Activated CD4-positive, alpha-beta memory T cell treated with anti-CD3 and anti-CD28 coated beads for 36 hours (primary cell): ENCODE measurements at regions not wholly inside any gene's neighbourhood (a gene's known extent, or its start where the extent isn't known, plus 50 kb on each side); places are given as distances from the start of the nearest gene placed in this dataset.
"Not testable (repeated sequence)": the region's sequence is repeated elsewhere in the genome, so short reads cannot be mapped to it uniquely, and the experiment has no call there.

Experiments
- CTCF ChIA-PET: fragments of 350-600 bp; sonication (Branson Sonifier 250); formaldehyde crosslinking; loops from one replicate; lab custom pipeline; 2021; ENCODE audit warnings: antibody characterized with exemption, inconsistent platforms; lab: Charles Lee
- POLR2A ChIA-PET: fragments of 350-600 bp; sonication (Branson Sonifier 250); formaldehyde crosslinking; loops from one replicate; lab custom pipeline; 2021; ENCODE audit warnings: antibody characterized with exemption; lab: Charles Lee
- DNase-seq: peaks from one replicate; pipeline ENCODE4 v3.0.0-alpha.2; 2020
- H3K27ac Mint-ChIP-seq: one replicate; pipeline ENCODE4 v1.8.0; 2021; ENCODE audit warnings: mixed read lengths
- H3K27me3 Mint-ChIP-seq: one replicate; pipeline ENCODE4 v1.8.0; 2021; ENCODE audit warnings: mixed read lengths
- H3K36me3 Mint-ChIP-seq: one replicate; pipeline ENCODE4 v1.8.0; 2021; ENCODE audit warnings: mixed read lengths
- H3K4me1 Mint-ChIP-seq: one replicate; pipeline ENCODE4 v1.8.0; 2021; ENCODE audit warnings: low read depth, mixed read lengths
- H3K4me3 Mint-ChIP-seq: one replicate; pipeline ENCODE4 v1.8.0; 2021; ENCODE audit warnings: mild to moderate bottlenecking, mixed read lengths
- H3K9me3 Mint-ChIP-seq: one replicate; pipeline ENCODE4 v1.8.0; 2021; ENCODE audit warnings: mixed read lengths
- intact Hi-C: fragments of 100-400 bp; cut with micrococcal nuclease; formaldehyde crosslinking; loops from one replicate; pipeline ENCODE4 v1.15.1; 2023

DNA sequence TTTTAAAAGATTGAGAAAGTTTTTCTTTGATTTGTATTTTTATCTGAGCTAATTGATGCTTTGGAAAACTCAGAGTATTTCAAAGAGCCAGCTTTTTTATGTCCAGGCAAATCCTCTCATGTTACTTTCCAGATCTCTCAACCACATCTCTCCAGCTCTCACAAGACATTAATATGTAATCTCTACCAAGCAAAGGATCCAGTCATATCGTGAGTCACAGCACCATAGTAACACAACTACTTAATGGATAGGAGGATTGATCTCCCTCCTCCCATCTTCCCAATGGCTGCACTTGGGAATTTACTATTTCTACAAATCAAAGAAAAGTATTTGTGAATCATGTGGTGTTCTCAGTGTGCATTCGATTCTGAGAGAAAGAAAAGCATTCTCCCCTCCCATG, 63.3 kb downstream of the POU4F1 start:
- no peaks in the 10 kb centered on the region for H3K36me3 Mint-ChIP-seq
- ChIA-PET CTCF (no interaction called here), POLR2A (no interaction called here)
- no peak for DNase-seq
- H3K4me3 Mint-ChIP-seq = no peak overlapping the region
- peaks cover 6% of the 10 kb centered on the region for H3K27me3 Mint-ChIP-seq
- no peaks in the 10 kb centered on the region for H3K4me1 Mint-ChIP-seq
- no peak overlapping the region for H3K27ac Mint-ChIP-seq
- intact Hi-C loops = no loop called here
- H3K9me3 Mint-ChIP-seq = no peaks in the 10 kb centered on the region

- POLR2A ChIA-PET, DNase-seq, H3K36me3 Mint-ChIP-seq, H3K4me1 Mint-ChIP-seq, intact Hi-C loops, H3K27me3 Mint-ChIP-seq, H3K27ac Mint-ChIP-seq, CTCF ChIA-PET, H3K4me3 Mint-ChIP-seq, H3K9me3 Mint-ChIP-seq: not testable (repeated sequence)
These were observed 77.3 kb downstream of the POU4F1 start for GRCh38 chr13:78526044-78526443.

- no peaks in the 10 kb centered on the region for H3K36me3 Mint-ChIP-seq
- no peak overlapping the region for H3K4me3 Mint-ChIP-seq
- POLR2A ChIA-PET = no interaction called here
- no peak for DNase-seq
- H3K27me3 Mint-ChIP-seq = peaks cover 5% of the 10 kb centered on the region
- intact Hi-C loops = no loop called here
- no peaks in the 10 kb centered on the region for H3K9me3 Mint-ChIP-seq
- H3K27ac Mint-ChIP-seq = no peak overlapping the region
- H3K4me1 Mint-ChIP-seq = no peaks in the 10 kb centered on the region
- CTCF ChIA-PET = interaction anchor here (0.6 to 0.9 kb wide), 2 partner anchors 68 to 284 kb away, joined by 3 read pairs; no protein-coding TSS in a partner anchor
These were observed 78.4 kb downstream of the POU4F1 start for GRCh38 chr13:78524936-78525335.

GRCh38 chr13:78521091-78521490, 82.3 kb downstream of the POU4F1 start:
- DNase-seq = no peak
- H3K9me3 Mint-ChIP-seq = no peaks in the 10 kb centered on the region
- POLR2A ChIA-PET = no interaction called here
- intact Hi-C loops = no loop called here
- CTCF ChIA-PET = no interaction called here
- H3K4me3 Mint-ChIP-seq = no peak overlapping the region
- H3K4me1 Mint-ChIP-seq = no peaks in the 10 kb centered on the region
- H3K27me3 Mint-ChIP-seq = peaks cover 7% of the 10 kb centered on the region
- H3K36me3 Mint-ChIP-seq = no peaks in the 10 kb centered on the region
- H3K27ac Mint-ChIP-seq = no peak overlapping the region

- ChIA-PET POLR2A (no interaction called here), CTCF (no interaction called here)
- intact Hi-C loops = no loop called here
- no peaks in the 10 kb centered on the region for H3K9me3 Mint-ChIP-seq
- H3K27ac Mint-ChIP-seq = no peak overlapping the region
- peaks cover 7% of the 10 kb centered on the region for H3K27me3 Mint-ChIP-seq
- H3K36me3 Mint-ChIP-seq = no peaks in the 10 kb centered on the region
- no peak overlapping the region for H3K4me3 Mint-ChIP-seq
- DNase-seq = no peak
- no peaks in the 10 kb centered on the region for H3K4me1 Mint-ChIP-seq
These were observed 82.9 kb downstream of the POU4F1 start for GRCh38 chr13:78520425-78520824.

- POLR2A ChIA-PET, CTCF ChIA-PET, H3K27ac Mint-ChIP-seq, intact Hi-C loops, H3K4me1 Mint-ChIP-seq, H3K36me3 Mint-ChIP-seq, H3K27me3 Mint-ChIP-seq, H3K9me3 Mint-ChIP-seq, H3K4me3 Mint-ChIP-seq, DNase-seq: not testable (repeated sequence)
These were observed 84.9 kb downstream of the POU4F1 start for GRCh38 chr13:78518482-78518881.

DNA sequence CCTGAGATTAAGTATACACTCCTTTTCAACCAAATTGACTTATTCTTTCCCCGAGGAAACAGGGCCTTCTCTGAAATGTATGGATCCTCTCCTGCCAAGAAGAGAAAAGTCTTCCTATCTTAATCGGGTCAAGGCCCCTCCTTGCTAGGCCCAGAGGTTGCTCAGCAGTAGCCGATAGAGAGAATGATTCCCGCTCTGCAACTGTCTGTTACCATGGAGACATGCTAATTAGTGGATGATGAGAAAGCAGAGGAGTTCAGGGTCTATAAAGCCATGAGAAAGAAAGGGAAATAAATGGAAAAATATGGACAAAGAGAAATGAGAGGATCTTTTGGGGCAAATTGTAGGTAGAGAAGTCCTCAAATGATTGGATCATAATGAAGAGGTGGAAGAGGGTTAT, 103.5 kb downstream of the POU4F1 start:
- no peak overlapping the region for H3K4me3 Mint-ChIP-seq
- H3K27me3 Mint-ChIP-seq = no peaks in the 10 kb centered on the region
- intact Hi-C loops = no loop called here
- POLR2A ChIA-PET = no interaction called here
- no peaks in the 10 kb centered on the region for H3K9me3 Mint-ChIP-seq
- CTCF ChIA-PET = no interaction called here
- H3K4me1 Mint-ChIP-seq = no peaks in the 10 kb centered on the region
- no peak overlapping the region for H3K27ac Mint-ChIP-seq
- H3K36me3 Mint-ChIP-seq = no peaks in the 10 kb centered on the region
- no peak for DNase-seq

- no peak overlapping the region for H3K4me3 Mint-ChIP-seq
- ChIA-PET CTCF (interaction anchor here (0.5 kb wide), 1 partner anchor 1794 kb away, joined by 3 read pairs; no protein-coding TSS in a partner anchor), POLR2A (no interaction called here)
- H3K9me3 Mint-ChIP-seq = peaks cover under 1% of the 10 kb centered on the region
- intact Hi-C loops = no loop called here
- H3K27ac Mint-ChIP-seq = no peak overlapping the region
- no peaks in the 10 kb centered on the region for H3K36me3 Mint-ChIP-seq
- no peaks in the 10 kb centered on the region for H3K27me3 Mint-ChIP-seq
- no peaks in the 10 kb centered on the region for H3K4me1 Mint-ChIP-seq
- no peak for DNase-seq
These were observed 105.5 kb downstream of the POU4F1 start for GRCh38 chr13:78497702-78498355.

DNA sequence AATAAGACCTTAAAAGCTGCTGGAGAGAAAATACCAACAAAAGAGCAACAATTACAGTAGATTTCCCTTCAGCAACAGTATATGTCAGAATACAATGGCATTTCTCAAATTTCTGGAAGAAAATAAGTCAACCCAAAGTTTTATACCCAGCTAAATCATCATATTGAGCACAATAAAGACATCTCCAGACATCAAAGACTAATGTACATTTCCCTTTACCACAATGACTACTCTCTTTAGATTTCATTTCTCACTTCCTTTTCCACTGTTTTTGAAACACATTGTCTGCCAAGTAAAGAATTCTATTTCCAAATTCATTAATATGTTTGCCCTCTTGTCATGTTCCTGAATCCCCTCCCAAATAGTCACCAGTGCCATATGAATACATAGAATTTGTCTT, 111.4 kb downstream of the POU4F1 start:
- peaks cover 18% of the 10 kb centered on the region for H3K9me3 Mint-ChIP-seq
- CTCF ChIA-PET = no interaction called here
- H3K4me3 Mint-ChIP-seq = no peak overlapping the region
- H3K27ac Mint-ChIP-seq = no peak overlapping the region
- POLR2A ChIA-PET = no interaction called here
- no peaks in the 10 kb centered on the region for H3K4me1 Mint-ChIP-seq
- H3K36me3 Mint-ChIP-seq = no peaks in the 10 kb centered on the region
- no peak for DNase-seq
- intact Hi-C loops = no loop called here
- H3K27me3 Mint-ChIP-seq = no peaks in the 10 kb centered on the region

DNA sequence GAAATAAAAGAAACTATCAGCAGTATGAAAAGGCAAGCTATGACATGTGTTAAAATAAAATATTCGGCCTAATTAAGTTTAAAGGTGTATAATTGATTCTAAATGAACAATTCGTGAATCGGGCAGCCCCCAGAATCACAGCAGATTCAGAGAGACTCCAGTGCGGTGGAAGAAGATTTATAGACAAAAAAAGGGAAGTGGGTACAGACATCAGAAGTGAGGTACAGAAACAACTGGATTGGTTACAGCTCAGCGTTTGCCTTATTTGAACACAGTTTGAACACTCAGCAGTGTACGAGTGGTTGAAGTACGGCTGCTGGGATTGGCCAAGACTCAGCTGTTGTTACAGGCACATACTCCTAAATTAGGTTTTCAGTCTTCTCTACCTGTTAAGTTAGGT, 113.1 kb downstream of the POU4F1 start:
- POLR2A ChIA-PET, DNase-seq, CTCF ChIA-PET, H3K27ac Mint-ChIP-seq, H3K4me1 Mint-ChIP-seq, H3K27me3 Mint-ChIP-seq, H3K4me3 Mint-ChIP-seq, intact Hi-C loops, H3K36me3 Mint-ChIP-seq: not testable (repeated sequence)
- H3K9me3 Mint-ChIP-seq = peaks cover 18% of the 10 kb centered on the region

DNA sequence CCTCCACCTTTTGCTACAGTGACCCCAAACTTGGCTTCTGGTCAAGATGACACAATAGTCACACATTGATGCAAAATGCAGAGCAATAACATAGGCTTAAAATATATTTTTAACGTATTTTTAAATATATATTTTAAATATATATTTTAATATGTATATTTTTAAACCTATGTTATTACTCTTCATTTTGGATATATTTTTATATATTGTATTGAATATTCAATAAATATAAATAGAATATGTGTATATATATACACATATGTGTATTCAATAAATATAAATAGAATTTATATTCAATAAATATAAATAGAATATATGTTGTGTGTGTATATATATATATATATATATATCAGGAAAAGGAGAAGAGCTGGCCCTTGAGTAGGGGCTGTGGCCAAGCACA, 115.6 kb downstream of the POU4F1 start:
- no peak for DNase-seq
- no peak overlapping the region for H3K4me3 Mint-ChIP-seq
- H3K27ac Mint-ChIP-seq = no peak overlapping the region
- intact Hi-C loops = no loop called here
- H3K9me3 Mint-ChIP-seq = peaks cover 19% of the 10 kb centered on the region
- H3K36me3 Mint-ChIP-seq = no peaks in the 10 kb centered on the region
- ChIA-PET POLR2A (no interaction called here), CTCF (no interaction called here)
- H3K27me3 Mint-ChIP-seq = no peaks in the 10 kb centered on the region
- H3K4me1 Mint-ChIP-seq = no peaks in the 10 kb centered on the region

GRCh38 chr13:78485803-78486202, 117.5 kb downstream of the POU4F1 start:
- intact Hi-C loops = no loop called here
- no peak overlapping the region for H3K27ac Mint-ChIP-seq
- no peak overlapping the region for H3K4me3 Mint-ChIP-seq
- CTCF ChIA-PET = no interaction called here
- no peaks in the 10 kb centered on the region for H3K36me3 Mint-ChIP-seq
- H3K27me3 Mint-ChIP-seq = no peaks in the 10 kb centered on the region
- no peaks in the 10 kb centered on the region for H3K4me1 Mint-ChIP-seq
- peaks cover 4% of the 10 kb centered on the region for H3K9me3 Mint-ChIP-seq
- POLR2A ChIA-PET = no interaction called here
- DNase-seq = no peak

DNA sequence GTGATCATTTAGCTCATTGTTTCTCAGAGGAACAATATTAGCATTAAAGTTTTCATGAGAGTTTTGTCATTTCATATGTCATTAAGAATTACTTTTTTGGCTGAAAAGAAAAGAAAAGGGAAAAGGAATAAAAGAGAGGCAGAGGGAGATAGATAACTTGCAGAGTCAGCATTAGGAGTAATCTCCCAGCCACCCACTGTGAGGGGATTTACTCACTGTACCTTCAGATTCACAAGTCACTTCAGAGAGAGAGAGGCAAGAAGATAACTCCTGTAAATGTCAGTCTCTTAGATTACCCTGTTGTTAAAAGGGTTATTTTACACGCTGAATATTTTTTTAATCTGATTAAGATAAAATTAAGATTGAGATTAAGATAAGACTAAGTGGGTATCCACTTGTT, 125.2 kb downstream of the POU4F1 start:
- Mint-ChIP-seq H3K27me3 (no peaks in the 10 kb centered on the region), H3K27ac (no peak overlapping the region), H3K9me3 (no peaks in the 10 kb centered on the region), H3K4me3 (no peak overlapping the region), H3K4me1 (no peaks in the 10 kb centered on the region), H3K36me3 (no peaks in the 10 kb centered on the region)
- no peak for DNase-seq
- ChIA-PET CTCF (no interaction called here), POLR2A (no interaction called here)
- intact Hi-C loops = no loop called here
